Colon (tissue), 2 donors: ENCODE measurements at regions not wholly inside any gene's neighbourhood (a gene's known extent, or its start where the extent isn't known, plus 50 kb on each side); places are given as distances from the start of the nearest gene placed in this dataset.

Source experiments
- FAIRE-seq: peaks from 2 replicates; lab custom pipeline; 2012; peaks lifted over from hg19 to GRCh38; lab: Jason Lieb, UNC
- donor health status: control.
- donor health status: control.

DNA sequence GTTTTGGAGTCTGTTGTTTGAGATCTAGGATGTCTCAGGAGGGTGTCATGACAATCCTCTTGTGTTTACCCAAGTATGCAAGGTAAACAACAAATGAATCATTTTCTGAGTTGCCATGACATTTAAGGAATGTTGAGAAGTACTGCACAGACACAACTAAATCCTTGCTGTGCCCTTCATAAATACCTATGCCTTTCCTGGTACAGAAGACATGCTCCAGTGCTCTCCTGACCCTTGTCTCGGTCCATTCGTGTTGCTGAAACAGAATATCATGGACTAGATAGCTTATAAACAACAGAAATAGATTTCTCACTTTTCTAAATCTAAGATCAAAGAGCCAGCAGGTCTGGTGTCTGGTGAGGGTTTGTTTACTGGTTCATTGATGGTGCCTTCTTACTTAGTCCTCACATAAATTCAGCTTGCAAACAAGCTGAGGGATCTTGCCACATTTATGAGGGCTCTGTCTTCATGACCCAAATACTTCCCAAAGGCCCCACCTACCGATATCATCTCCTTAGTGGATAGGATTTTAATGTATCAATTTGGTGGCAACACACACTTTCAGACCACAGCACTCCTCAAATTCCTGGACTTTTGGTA lies 341.8 kb upstream of the SEMA3A start:
- FAIRE-seq, result no peak

DNA sequence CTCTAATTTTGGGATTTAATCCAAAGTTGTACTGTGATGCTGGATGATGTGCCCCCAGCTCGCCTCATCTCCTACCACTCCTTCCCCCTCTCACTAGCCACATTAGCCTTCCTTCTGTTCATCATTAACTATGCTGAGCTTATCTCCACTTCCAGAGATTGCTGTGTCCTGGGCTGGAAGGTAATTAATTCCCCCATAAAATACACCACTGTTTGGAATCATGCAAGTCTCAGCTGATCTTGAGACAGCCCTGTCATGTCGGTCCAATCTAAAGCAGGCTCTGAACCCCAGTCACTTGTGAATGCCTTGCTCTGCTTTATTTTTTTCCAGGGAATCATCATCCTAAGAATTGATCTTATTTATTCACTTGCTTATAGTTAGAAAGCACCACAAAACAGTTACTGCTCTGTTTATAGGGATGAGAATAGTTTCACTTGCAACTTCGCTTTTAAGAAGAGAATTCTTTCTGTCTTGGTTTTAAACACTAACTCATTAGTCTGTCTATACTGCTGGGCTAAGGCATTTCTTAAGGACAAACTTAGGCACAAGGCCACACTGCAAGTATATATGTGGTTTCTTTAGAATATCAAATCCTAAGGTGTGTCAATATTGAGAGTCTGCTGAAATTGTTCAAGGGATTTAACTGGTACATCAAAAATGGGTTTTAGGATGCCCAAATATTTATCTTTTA lies 341.1 kb upstream of the SEMA3A start:
- no peak for FAIRE-seq

DNA sequence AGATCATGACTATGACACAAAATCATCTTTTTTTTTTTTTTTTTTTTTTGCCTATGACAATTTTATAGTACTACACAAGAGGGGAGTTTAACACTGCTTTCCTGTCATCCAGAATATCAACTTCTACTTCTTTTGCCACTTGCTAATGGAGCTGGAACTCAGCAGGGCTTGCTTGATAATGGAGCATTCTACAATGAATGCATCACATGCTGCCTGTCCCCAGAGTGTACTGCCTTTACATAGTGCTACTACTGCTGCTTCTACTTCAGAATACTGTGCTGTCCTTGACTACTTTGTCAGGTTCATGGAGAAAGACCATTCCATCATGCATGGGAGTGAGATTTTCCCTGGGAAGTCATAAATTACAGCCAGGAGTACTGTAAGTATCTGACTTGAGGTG lies 338.6 kb upstream of the SEMA3A start:
- FAIRE-seq, result no peak

DNA sequence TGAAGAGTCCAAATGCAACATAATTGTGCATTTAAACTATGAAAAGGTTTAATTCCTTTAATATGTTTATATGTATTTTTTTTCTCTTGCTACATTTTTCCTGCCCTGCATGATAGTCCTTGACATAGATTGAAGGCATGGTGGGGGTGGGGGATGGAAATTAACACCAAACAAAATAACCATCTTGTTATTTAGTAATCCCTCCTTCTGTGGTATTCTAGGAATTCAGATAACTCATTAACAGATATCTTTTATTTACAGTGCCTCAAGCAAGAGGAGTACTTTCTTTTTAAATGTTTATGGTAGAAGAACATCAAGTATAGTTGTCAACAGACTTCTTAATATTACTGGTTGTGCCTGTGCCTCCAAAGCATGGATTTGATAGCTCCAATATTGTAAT lies 337.6 kb upstream of the SEMA3A start:
- no peak for FAIRE-seq

DNA sequence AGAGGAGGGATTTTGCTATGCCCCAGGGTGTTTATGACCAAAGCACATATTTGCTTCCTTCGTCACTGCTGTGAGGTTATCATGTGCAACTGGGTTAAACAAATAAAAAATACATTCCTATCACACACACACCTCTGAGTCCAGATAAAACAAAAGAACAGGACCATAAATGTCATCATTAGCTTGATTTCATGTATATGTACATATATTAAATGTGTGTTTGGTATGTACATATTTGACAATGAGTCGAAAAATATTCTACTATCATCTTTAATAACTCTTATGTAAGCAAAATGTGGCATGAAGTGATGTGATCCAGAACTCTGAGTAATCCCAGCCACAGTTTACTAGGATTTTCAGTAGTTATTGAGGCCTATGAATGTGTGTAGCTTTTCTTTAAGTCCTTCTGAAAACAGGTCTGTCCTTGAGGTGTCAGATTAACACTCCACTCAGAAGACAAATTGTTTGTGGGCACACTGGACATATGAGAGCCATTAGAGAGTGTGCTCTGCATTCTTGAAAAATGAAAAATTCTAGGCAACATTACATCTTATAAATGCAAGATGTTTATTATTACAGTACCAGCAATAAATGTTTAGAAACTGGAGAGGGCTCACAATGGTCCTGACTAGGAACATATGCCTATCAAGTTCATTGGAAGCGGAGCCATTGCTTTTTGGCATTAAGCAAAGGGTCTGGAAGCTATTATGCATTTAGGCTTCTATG lies 335.1 kb upstream of the SEMA3A start:
- FAIRE-seq, result no peak

DNA sequence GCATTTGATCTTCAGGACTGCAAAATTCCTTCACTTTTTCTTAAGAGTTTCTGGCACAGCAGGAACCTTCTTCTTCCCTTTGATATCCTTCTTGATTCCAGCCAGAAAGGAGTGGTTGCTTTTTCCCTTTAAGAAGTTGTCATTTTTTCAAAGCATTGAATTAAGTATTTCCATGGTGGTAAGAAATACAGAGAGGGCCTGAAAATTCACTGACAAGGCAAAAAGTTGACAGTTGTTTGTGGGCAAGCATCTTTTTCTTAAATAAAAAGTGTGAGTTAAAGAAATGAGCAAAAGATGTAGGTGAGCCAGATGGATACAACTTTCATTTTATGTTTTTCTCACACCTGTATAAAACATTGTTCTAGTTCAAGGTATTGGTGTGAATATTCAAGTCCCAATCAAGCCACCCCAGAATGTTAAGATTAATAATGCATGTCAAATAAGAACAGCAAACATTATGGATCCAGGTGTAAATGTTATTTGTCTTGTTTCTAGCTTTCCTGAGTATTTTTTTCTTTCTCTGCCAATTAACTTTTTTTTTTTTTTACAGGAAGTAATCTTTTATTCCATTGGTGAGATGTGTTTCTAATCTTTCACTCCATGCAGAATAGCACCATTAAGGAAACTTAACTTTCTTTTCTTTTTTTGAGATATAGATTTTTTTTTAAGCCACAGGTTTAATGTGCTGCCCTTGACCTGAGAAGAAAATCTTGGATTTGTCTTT lies 334.3 kb upstream of the SEMA3A start:
- no peak for FAIRE-seq

DNA sequence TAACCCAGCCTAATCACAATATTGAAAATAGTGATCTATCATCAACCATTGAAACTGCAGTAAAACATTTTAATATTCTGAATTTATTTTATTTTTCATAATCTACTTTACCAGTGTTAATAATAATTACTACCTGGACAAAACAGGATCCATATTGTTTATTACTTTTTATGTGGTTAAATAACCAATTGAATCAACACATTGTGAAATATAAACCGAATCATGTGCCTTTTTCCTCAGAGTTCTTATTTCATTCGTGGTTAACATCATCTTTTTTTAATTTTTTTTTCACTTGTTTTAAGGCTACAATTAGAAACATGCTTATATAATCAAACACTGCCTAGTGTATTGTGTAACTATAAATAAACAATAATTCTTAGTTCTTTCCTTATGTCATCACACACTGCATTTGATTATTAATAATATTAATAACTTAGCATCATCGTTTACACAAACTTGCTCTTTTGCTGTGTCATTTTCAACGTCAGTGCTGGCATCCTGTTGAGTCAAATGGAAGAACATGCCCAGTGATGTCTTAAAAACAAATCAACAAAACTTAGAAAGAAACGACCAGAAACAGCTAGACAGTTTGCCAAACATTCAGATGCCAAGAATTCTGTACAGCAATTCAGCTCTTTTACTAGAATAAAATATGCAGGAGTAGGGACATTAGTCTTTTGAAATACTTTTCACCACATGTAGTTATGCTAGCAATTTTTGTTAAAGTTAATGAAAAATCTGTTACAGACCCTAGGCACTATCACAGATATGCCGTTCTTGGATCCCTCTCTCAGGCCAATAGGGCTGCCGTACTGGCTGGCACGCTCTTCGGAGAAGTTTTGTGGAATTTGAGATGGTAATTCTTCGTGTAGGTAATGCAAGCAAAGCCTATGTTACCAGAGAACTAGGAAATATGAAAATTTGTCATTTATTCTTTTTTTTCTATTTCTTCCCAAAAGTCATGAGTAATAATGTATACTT lies 330.4 kb upstream of the SEMA3A start:
- FAIRE-seq, result no peak

DNA sequence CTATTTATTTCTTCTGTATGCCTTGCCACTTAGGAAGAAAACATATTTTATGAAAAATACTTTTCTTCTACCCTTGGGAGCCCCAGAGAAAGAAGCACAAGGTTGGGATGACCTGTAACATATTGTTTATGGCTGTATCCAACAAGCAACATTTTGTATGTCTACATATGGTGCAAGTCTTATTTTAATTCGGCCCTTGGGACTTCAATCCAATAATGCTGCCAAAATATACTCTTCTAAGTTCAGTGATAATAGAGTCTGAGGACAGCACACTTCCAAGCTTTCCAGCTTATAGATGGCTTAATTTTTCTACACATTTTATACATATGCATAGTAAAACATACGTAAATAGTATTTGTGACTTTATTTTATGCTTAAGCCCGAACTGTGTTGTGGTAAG lies 318.5 kb upstream of the SEMA3A start:
- FAIRE-seq, result no peak

DNA sequence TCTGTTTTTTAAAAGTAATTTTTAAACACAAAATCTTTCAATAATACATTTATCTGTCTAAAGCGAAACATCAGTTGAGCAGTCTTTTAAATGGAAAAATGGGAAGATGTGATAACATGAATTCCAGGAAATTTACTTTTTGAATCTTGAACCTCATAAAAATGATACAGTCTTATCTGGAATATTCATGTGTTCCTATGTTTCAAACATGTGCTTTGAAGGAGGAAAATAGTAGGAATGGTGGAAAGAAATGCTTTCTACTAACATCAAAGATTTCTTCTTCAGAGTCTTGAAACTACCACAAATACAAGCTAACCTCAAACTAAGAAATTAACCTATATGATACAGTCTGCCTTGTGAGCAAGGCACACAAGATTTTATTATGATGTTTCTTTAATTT lies 317.5 kb upstream of the SEMA3A start:
- no peak for FAIRE-seq

DNA sequence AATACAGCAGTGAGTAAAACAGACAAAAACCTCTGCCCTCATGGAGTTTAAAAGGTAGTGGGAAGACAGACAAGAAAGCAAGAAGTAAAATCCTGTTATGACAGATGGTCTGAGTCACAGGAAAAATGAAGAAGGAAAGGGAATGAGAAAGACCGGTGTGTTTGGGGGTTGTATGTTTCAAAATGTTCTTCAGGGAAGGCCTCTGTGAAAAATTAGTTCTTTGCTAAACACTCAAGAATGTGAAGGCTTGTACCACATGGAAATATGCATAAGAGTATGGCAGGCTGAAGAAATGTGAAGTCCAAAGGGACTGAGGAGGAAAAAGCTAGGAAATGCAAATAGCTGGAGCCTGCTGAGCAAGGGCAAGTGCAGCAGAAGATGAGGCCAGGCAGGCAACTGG lies 315.9 kb upstream of the SEMA3A start:
- FAIRE-seq, result no peak

DNA sequence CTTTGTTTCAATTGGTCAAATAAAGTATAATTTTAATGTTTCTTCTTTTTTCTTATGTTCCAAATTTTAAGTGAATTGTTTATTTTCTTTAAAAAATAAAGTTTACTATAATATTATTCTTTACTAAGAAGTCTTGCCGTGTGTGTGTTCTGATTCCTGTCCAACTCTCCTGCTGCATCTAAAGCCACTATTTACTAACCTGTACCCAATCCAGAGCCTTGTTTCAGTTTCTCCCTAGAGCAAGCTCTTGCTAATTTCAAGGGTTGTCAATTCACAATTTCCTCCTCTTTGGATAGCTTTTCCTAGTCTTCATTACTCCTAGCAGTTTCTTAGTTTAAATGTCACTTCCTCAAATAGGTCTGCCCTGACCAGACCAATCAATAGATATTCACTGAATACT lies 314.9 kb upstream of the SEMA3A start:
- no peak for FAIRE-seq

DNA sequence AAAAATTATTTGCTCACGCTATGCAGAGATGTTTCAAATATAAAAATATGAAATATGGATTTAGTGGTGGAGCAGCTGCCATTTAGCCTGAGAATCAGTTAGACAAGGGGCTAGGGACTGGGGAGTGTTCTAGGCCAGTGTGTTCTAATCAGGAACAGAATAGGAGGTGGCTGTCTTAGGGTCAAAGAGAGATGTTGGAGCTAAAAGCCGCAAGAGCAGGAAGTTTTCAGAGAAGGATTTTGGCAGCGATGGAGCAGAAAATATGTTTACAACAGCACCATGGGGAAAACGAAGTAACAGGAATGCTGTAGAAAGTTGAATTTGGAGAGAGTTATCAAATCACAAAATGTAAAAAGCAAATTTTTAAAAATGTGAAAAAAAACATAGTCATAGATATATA lies 314.0 kb upstream of the SEMA3A start:
- FAIRE-seq, result no peak

DNA sequence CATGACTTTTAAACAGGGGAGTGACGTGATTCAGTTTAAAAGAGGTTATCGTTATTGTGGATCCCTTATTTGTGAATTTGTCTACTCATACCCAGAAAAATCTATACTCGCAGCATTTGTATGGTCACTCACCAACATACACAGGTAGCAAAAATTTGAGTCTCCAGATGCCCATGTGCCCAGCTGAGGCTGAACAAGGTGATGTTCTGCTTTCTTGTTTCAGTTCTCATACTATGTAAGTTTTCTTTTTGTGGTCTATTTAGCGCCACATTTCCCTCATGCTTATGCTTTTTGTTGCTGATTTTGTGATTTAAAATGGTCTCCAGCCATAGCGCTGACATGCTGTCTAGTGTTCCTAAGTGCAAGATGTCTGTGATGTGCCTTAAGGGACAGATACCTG lies 312.9 kb upstream of the SEMA3A start:
- FAIRE-seq, result no peak

DNA sequence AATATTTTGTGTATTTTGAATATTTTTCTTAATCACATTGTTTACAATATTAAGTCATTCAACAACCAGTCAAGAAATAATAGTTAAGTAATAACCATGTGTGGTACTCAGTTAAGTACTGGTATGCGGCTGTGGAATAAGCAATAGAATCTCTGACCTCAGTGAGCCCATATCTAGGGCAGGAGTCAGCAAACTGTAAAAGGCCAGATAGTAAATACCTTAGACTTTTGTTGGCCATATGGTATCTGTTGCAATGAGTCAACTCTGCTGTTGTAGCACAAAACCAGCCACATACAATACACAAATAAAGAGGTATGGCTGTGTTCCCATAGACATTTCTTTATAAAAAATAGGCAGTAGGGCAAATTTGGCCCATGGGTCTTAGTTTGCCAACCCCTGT lies 311.6 kb upstream of the SEMA3A start:
- no peak for FAIRE-seq

DNA sequence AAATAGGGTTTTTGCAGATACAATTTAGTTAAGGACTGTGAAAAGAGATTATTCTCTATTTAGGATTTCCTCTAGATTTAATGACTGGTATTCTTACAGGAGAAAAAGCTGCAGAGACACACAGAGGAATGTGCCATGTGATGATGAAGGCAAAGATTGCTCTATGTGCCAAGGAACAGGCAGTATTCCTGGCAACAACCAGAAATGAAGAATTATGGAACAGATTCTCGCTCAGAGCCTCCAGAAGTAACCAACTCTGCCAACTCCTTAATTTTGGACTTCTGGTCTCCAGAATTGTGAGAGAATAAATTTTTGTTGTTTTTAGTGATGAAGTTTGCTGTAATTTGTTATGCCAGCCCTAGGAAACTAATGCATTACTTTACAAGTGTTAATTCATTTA lies 307.6 kb upstream of the SEMA3A start:
- no peak for FAIRE-seq

DNA sequence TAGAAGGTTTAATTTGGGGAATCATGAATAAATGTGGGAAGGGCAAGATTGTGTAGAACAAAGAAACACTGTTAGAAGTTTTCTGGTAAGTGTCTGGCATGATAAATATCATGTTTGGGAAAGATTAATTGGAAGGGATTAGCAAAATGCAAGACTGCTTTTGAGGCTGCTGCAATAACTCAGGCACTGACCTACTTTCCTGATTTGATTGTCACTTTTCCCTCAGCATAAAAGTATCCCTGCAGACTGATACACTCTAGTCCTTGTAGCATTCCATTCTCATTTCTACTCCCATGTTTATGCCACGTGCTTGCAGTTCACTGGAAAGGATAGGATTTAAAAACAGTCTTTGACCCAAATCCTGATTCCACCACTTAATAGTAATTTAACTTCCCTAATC lies 303.3 kb upstream of the SEMA3A start:
- FAIRE-seq, result no peak

DNA sequence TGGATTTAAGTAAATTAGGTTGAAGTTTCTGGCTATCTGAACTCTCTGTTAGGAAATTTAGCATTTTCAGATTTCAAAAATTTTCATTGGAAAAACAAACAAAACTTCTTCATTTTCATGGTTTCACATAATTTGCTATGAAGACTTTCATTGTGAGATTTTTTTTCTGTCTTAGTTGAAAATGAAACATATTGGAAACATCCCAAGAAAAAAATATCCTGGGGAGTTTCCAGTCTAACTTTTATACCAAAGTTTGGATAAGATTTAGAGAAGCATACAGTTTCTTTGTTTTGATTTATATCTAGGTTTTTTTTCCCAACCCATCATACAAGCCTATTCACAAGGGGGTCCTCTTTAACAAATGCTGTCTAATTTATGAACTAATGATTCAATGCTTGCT lies 300.5 kb upstream of the SEMA3A start:
- no peak for FAIRE-seq

DNA sequence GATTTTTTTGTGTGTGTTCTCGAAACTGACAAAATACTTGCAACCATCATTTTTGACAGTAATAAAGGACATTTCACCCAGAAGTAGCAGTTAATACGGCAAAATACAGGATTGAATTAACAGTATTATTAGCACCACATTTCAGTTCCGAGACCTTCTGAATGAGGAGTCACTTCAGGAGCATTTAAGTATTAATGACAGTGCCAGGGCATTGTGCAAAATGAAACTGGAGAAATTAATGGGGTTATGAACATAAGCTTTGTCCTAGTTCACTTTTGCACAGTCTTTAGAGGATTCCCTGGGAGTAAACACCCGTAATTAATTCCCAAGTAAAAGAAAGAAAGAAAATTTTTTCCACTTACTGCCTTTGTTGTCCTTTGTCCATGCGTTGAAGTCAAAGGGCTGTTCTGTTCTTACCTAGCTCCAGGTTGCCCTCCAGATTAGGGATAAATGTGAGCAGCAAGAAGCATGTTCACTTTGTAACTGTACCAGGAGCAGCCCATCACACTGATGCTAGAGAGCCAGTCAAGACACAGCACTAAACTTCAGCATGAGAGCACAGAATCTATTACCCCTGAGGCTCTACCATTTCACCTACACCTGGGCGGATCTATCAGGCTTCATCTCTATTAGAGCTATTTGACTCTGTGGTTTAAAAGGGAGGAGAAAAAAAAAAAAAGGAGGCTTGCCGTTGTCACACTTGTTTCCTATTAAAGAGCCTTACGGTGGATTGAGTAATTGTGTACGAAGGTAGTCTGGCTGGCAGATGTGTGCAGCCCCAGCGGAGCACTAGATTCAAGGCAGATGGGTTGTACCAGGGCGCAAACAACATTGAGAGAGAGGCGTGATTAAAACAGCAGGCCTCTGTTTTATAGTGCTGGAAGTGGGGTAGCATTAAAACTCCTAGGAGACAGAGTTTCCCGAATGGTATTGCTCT lies 297.8 kb upstream of the SEMA3A start:
- FAIRE-seq, result no peak

DNA sequence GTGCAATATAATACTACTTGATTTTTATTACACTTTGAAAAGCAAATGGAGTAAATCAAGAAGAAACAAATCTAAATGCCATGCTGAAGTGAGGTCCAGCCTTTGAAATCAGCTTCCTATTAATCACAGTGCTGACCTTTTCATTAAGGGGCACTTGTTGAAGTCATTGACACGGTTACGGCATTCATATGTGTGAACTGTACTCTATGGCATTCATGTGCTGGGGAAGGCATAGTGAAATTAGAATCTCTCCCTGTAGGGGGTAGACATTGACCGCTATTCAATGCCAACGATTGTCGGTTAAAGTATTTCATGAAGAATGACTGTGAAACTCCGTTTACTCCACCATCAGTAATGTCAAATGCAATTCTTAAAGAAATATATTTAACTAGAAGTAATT lies 296.1 kb upstream of the SEMA3A start:
- FAIRE-seq, result no peak

DNA sequence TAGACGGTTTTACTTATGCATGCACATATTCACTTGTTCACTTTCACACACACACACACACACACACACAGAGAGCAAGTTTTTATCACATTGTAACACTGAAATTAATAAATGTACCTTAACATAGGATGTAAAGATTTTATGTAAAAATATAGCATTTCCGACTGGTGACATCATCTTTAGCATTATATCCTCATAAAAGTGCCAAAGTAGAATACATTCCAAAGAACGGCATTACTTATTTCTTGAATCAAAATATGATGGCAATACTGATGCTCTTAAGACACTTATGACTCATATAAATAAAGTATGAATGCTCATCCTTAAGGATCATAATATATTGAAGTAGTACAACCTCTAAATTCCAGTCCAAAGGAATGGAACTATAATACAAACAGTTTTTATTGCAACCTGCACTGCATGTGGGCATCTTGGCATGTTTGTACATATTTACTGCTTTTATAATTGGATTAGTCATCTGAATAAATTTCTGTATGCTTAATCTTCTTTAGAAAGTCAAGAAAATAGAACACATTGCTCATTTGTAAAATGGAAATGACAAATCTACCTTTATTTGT lies 290.0 kb upstream of the SEMA3A start:
- FAIRE-seq, result no peak
